DMS53 treated with DMSO at 0.1 percent for 48 hours (cell line): ENCODE measurements at regions not wholly inside any gene's neighbourhood (a gene's known extent, or its start where the extent isn't known, plus 50 kb on each side); places are given as distances from the start of the nearest gene placed in this dataset.

Source experiments
- DNase-seq: peaks from one replicate; lab custom pipeline; 2025; ENCODE audit not compliant: unreplicated experiment; lab: John Stamatoyannopoulos, UW

GRCh38 chr9:79001012-79001411 lies 570.8 kb upstream of the TLE4 start:
- no peak for DNase-seq

- no peak for DNase-seq
Measured at GRCh38 chr9:79003514-79003913, 568.3 kb upstream of the TLE4 start.

GRCh38 chr9:79004032-79004431 lies 567.7 kb upstream of the TLE4 start:
- DNase-seq = no peak

GRCh38 chr9:79006546-79006945 lies 565.2 kb upstream of the TLE4 start:
- no peak for DNase-seq

- DNase-seq = no peak
Measured at GRCh38 chr9:79007701-79008483, 563.9 kb upstream of the TLE4 start.

- DNase-seq = no peak
Measured at GRCh38 chr9:79008916-79009315, 562.8 kb upstream of the TLE4 start.

- DNase-seq = no peak
Measured at GRCh38 chr9:79011461-79011860, 560.3 kb upstream of the TLE4 start.

GRCh38 chr9:79012561-79012960 lies 559.2 kb upstream of the TLE4 start:
- DNase-seq = no peak

GRCh38 chr9:79013715-79014610 lies 557.8 kb upstream of the TLE4 start:
- DNase-seq = no peak

- DNase-seq = no peak
Measured at GRCh38 chr9:79014929-79015699, 556.7 kb upstream of the TLE4 start.

- no peak for DNase-seq
Measured at GRCh38 chr9:79015951-79016350, 555.8 kb upstream of the TLE4 start.

- peak; percentile 40 for DNase-seq
Measured at GRCh38 chr9:79020276-79020675, 551.5 kb upstream of the TLE4 start.

- DNase-seq = no peak
Measured at GRCh38 chr9:79021084-79021483, 550.7 kb upstream of the TLE4 start.

- no peak for DNase-seq
Measured at GRCh38 chr9:79023134-79023580, 548.6 kb upstream of the TLE4 start.

GRCh38 chr9:79026316-79026715 lies 545.4 kb upstream of the TLE4 start:
- peak; percentile 78 for DNase-seq

- DNase-seq = no peak
Measured at GRCh38 chr9:79028101-79028500, 543.7 kb upstream of the TLE4 start.

GRCh38 chr9:79034583-79034982 lies 537.2 kb upstream of the TLE4 start:
- DNase-seq = no peak

- no peak for DNase-seq
Measured at GRCh38 chr9:79037338-79037737, 534.4 kb upstream of the TLE4 start.

- DNase-seq = no peak
Measured at GRCh38 chr9:79040671-79041070, 531.1 kb upstream of the TLE4 start.

GRCh38 chr9:79041266-79041665 lies 530.5 kb upstream of the TLE4 start:
- DNase-seq = no peak

GRCh38 chr9:79043916-79044315 lies 527.8 kb upstream of the TLE4 start:
- DNase-seq = no peak
